HG03045 (cell line): ENCODE measurements at regions not wholly inside any gene's neighbourhood (a gene's known extent, or its start where the extent isn't known, plus 50 kb on each side); places are given as distances from the start of the nearest gene placed in this dataset.

ENCODE experiments used
- ATAC-seq: cut with Tn5 transposase; IDR thresholded peaks from one replicate; pipeline ENCODE4 v1.9.1; 2021; ENCODE audit warnings: mild to moderate bottlenecking, moderate library complexity; ENCODE audit not compliant: unreplicated experiment

DNA sequence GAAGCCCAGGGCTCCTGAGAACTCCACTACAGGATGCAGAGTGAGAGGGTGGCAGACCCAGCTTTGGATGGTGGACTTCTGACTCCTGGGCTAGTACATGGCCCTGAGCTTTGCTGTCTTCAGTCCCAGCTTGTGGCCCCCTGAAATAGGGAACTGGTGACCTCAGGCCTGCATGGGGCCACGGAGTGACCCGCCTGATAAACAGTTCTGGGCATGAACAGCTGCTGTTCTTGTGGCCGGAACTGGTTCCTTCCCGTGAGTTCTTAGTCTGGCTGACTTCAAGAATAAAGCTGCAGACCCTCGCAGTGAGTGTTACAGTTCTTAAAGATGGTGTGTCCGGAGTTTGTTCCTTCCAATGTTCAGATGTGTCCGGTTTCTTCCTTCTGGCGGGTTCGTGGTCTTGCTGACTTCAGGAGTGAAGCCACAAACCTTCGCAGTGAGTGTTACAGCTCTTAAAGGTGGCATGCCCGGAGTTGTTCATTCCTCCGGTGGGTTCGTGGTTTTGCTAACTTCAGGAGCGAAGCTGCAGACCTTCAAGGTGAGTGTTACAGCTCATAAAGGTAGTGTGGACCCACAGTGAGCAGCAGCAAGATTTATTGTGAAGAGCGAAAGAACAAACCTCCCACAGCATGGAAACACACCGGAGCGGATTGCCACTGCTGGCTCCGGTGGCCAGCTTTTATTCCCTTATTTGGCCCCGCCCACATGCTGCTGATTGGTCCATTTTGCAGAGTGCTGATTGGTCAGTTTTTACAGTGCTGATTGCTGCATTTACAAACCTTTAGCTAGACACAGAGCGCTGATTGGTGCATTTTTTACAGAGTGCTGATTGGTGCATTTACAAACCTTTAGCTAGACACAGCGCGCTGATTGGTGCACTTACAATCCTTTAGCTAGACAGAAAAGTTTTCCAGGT is 268.0 kb downstream of the ZEB1 start:
- ATAC-seq, result no peak

DNA sequence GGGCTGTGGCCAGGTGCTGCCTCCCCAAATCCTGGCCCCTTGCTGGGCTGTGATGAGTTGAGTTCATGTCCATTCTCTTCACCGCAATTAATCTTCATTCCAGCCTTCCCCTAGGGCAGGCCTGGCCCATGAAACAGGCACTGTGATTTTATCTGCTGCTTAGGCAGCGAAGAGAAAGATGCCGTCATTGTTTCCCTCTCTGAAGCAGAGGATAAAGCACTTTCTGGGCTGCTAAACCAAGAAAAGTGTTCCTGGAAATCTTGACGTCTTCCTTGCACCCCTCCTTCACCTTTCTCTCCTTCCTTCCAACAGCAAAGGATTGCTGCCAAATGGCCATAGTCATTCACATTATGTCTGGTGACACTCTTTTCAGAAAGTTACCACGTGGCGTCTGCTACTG is 265.9 kb downstream of the ZEB1 start:
- ATAC-seq, result no peak

GRCh38 chr10:31584098-31584631 is 265.1 kb downstream of the ZEB1 start:
- ATAC-seq, result no peak

DNA sequence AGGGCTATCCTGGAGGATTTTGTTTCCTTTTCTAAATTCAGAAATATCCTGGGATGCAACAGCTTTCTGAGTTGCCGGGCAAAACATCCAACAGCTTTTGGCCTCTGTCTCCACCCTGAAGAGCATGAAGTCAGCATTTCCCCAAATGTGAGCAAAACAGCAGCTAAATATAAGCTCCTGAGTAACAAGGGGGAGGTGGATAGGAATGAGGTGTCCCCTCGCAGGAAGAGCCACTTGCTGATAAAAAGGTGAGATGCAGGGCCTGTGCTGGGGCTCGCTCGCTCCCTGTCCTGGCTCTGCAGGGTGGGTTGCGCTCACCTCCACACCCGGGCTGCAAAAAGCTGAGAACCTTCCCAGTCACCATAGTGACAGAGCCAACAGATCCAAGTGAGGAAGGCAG is 264.3 kb downstream of the ZEB1 start:
- no peak for ATAC-seq

- no peak for ATAC-seq
Measured at GRCh38 chr10:31582365-31583052, 263.5 kb downstream of the ZEB1 start.

DNA sequence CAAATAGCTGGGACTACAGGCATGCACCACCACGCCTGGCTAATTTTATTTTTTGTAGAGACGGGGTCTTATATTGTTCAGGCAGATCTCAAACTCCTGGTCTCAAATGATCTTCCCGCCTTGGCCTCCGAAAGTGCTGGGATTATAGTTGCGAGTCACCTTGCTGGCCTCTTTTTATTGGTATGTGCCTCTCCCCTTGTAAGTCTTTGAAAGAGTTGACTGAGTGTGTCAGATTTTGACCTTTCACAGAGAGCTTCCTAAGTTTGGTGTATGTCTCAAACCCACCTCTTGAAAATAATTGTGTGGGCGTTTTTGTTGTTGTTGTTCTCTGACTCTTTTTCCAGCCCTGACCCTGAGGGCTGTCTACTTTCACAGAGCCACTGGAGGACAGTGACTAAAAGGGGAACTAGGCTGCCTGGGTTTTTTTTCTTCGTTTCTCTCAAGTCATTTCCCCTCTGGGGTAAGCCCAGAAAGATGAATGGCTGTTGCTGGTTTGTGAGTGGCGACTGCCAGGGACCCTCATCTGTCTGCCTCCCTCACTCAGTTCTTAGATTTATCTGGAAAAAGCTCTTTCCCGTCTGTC is 262.8 kb downstream of the ZEB1 start:
- ATAC-seq, result no peak

GRCh38 chr10:31580646-31581045 is 261.6 kb downstream of the ZEB1 start:
- no peak for ATAC-seq
